GM18861 (cell line): ENCODE measurements at regions not wholly inside any gene's neighbourhood (a gene's known extent, or its start where the extent isn't known, plus 50 kb on each side); places are given as distances from the start of the nearest gene placed in this dataset.
"Not testable (repeated sequence)": the region's sequence is repeated elsewhere in the genome, so short reads cannot be mapped to it uniquely, and the experiment has no call there.

Experiments
- ATAC-seq: cut with Tn5 transposase; IDR thresholded peaks from one replicate; pipeline ENCODE4 v1.9.1; 2021; ENCODE audit not compliant: unreplicated experiment

GRCh38 chr17:27200476-27200875 is 93.4 kb upstream of the WSB1 start:
- no peak for ATAC-seq

DNA sequence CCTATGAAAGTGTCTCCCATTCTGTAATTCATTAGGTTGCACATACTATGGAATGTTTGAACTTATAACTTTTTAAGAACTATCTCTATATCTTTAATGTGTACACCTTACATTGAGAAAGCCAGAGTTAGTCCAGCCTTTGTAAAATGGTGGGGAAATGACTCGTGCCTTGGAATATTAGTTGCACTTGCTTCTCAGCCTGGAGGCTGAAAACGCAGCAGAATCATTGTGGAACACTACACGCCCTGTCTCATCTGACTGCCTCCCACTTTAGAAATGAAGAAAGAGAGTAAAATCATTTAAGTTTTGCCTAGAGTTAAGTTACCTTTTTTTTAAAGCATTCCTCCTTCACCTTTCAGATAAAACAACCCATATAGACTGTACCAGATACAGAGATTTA is 90.7 kb upstream of the WSB1 start:
- no peak for ATAC-seq

DNA sequence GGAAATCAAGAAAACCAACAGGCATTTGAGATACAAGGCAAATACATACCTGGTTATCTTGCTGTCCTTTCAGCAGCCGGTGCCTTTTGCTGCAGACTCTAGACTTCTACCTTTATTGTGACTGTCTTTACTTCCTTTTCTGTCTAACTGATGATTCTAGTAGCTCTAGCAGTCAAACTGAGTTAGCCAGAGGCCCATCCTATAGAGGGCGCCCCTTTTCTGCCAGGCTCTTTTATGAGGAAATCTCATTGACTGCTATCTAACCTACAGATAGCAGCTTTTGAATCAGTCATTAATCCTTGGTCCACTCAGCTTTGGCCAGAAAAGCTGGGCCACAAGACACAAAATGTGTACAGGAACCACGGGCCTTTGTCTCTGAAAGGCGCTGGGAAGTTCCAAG is 87.5 kb upstream of the WSB1 start:
- ATAC-seq: no peak

GRCh38 chr17:27207073-27207513 is 86.8 kb upstream of the WSB1 start:
- ATAC-seq: no peak

GRCh38 chr17:27208370-27208769 is 85.5 kb upstream of the WSB1 start:
- not testable (repeated sequence) for ATAC-seq

DNA sequence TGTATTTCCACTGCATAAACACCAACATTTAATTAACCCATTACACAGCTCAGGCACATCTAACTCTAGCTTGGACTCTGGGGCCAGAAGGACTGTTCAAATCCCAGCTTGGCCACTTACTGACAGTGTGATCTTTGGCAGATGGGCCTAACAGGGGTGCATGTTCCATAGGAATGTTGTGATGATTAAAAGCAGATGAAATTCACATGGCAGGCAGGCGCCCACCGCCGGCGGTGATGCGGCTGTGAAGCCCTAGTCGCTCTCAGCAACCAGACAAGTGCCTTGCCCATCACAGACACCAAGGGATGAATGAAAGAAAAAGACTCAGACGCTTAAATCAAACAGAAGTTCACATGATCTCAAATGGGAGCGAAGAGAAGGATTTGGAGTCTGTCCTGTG is 84.6 kb upstream of the WSB1 start:
- ATAC-seq: no peak

- ATAC-seq: not testable (repeated sequence)
Measured at GRCh38 chr17:27210809-27211208, 83.1 kb upstream of the WSB1 start.

GRCh38 chr17:27216836-27217235 is 77.1 kb upstream of the WSB1 start:
- ATAC-seq: peak; percentile 33

DNA sequence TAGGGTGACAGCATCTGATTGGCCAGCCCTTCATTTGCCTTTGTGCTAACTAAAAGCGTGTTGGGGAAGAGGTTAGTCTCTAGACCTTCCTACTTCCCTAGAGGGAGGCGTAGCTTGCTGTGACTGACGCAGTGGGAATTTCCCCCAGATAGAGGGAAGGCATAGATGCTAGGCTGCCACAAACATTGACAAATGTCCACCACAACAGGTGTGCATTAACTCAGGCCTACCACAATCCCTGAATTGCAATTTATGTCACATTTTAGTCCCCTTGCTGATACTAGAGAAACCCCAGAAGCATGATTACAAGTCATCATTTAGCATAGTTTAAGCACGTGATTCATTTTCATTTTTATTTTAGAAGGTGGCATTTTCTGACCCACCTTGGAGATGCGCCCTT is 76.3 kb upstream of the WSB1 start:
- ATAC-seq: peak; percentile 75

GRCh38 chr17:27218041-27218440 is 75.9 kb upstream of the WSB1 start:
- no peak for ATAC-seq

GRCh38 chr17:27218719-27219488 is 75.0 kb upstream of the WSB1 start:
- ATAC-seq: peak; percentile 56

DNA sequence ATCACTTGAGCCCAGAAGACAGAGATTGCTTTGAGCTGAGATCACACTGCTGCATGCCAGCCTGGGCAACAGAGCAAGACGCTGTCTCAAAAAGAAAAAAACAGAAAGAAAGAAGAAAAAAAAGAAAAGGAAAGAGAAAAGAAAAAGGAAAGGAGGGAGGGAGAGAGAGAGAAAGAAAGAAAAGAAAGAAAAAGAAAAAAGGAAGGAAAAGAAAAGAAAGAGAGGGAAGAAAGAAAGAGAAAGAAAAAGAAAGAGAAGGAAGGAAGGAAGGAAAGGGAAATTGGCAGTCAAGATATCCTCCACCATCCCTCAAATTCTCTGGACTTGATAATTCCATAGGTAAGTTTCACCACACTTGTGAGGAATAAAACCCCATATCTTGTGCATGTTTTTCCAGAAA is 71.4 kb upstream of the WSB1 start:
- no peak for ATAC-seq

DNA sequence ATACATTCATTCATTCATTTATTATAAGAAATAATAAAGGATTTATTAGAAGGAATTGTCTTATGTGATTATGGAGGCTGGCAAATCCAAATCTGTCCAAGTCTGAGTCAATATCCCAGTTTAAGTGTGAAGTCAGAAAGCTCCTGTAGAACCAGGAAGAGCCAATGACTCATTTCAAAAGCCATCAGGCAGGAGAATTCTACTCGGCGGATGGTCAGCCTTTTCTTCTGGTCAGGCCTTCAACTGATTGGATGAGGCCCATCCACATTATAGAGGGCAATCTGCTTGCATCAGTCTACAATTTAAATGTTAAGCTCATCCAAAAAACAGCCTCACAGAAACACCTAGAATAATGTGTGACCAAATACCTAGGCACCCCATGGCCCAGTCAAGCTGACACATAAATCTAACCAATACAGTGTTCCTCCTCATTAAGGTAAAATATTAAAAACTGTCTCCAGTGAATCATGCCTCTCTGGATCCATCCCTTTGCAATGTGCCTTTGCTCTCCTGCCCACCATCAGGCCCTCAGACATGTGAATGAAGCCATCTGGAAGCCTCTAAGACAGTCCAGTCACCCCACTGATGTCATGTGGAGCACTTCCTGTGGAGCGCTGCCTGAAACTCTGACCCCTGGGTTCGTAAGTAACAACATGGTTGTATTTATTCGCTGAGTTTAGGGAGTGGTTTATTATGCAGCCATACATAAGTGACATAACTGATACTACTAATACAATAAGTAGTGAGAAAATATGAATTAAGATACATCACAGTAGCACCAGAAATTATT is 69.2 kb upstream of the WSB1 start:
- ATAC-seq: no peak

DNA sequence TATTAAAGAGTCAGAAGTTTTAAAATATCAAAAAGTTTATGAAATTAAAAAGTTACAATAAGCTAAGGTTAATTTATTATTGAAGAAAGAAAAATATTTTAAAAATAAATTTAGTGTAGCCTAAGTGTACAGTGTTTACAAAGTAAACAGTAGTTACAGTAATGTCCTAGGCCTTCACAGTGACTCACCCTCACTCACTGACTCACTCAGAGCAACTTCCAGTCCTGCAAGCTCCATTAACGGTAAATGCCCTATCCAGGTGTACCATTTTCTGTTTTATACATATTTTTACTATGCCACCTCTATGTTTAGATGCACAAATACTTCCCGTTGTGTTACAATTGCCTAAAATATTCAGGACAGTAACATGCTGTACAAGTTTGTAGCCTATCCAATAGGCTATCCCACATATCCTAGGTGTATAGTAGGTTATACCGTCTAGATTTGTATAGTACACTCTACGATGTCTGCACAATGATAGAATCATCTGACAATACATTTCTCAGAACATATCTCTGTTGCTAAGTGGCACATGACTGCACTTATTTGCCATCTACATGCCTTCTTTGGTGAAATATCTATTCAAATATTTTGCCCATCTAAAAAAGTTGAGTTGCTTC is 67.2 kb upstream of the WSB1 start:
- ATAC-seq: no peak

GRCh38 chr17:27230996-27231395 is 62.9 kb upstream of the WSB1 start:
- no peak for ATAC-seq

- no peak for ATAC-seq
Measured at GRCh38 chr17:27232328-27232727, 61.6 kb upstream of the WSB1 start.

DNA sequence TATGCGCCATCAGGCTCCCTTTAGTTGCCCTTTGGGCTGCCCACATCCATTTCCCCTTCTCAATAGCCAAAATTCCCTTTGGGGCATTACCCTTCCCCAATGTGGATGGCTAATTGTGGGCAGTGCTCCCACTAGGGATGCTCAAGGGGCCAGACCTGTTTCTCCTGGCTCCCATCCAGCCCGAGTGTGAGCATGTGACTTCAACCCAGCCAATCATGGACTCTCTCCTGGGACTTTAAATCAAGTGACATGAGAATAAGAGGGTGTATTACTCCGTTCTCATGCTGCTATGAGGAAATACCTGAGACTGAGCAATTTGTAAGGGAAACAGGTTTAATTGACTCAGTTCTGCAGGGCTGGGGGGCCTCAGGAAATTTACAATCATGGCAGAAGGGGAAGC is 60.9 kb upstream of the WSB1 start:
- ATAC-seq: no peak

GRCh38 chr17:27233776-27234175 is 60.1 kb upstream of the WSB1 start:
- ATAC-seq: no peak

DNA sequence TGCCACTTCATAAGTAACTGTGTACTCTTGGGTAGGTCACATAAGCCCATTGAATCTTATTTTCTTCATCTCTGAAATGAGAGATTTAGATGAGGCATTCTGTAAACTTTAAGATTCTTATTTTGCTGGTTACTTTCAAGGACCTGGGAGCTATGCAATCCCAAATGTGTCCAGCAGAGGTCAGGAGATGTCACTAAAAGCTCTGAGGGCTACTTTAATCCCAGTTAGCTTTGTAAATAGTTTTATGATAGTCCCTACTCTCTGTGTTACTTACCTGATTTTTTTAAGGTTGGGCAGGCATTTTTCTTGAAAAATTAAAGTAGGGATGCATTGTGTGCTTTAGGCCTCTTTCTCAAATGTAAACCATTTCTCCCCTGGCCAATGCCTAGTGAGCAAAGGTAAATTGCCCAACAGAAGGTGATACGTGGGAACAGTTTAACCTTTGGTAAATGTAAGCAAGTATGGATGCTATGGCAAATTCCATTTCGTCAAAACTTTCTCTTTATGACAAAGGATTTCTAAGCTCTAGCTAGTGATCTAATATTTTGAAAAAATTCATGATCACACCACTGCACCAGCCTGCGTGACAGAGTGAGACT is 57.1 kb upstream of the WSB1 start:
- no peak for ATAC-seq

DNA sequence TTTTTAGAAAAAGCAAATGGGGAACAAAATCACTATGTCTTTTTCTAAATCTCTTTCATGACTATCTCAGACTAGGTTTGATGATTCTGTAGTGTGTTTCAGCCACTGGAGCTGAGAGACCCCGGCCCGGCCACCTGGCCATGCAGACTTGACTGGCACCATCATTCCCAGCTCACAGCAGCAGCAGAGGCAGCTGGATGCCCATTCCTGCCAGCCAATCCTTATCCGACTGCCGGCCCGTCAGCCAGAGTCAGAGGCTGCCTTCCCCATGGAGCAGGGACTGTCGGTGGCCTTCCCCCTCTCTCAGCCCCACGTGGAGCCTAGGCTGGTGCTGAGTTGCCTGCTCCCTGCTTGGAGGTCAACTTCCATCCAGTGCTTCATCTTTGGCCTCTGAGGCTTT is 56.0 kb upstream of the WSB1 start:
- no peak for ATAC-seq

- ATAC-seq: peak; percentile 63
Measured at GRCh38 chr17:27239046-27239445, 54.9 kb upstream of the WSB1 start.

- no peak for ATAC-seq
Measured at GRCh38 chr17:27239584-27239983, 54.3 kb upstream of the WSB1 start.
